Transverse colon (tissue), 4 donors: ENCODE measurements at regions not wholly inside any gene's neighbourhood (a gene's known extent, or its start where the extent isn't known, plus 50 kb on each side); places are given as distances from the start of the nearest gene placed in this dataset.

ENCODE experiments used
- DNase-seq: peaks from one replicate; pipeline ENCODE4 v3.0.0-alpha.2; 2019
- H3K27ac ChIP-seq, 4 donors: fragments of 200-600 bp; sonication (generic); 2 replicates each; pipeline ENCODE4 v1.5.1; 2016 to 2018; ENCODE audit warnings: inconsistent platforms in 4 of 4
- H3K27me3 ChIP-seq: fragments of 200-600 bp; sonication (generic); 2 replicates; pipeline ENCODE4 v1.5.1; 2017; ENCODE audit warnings: inconsistent platforms
- H3K36me3 ChIP-seq, 4 donors: fragments of 200-600 bp; sonication (generic); 2 replicates each; pipeline ENCODE4 v1.5.1; 2017 to 2019; ENCODE audit warnings: inconsistent platforms in 4 of 4
- H3K4me1 ChIP-seq, 4 donors: fragments of 200-600 bp; sonication (generic); 2 replicates each; pipeline ENCODE4 v1.5.1; 2017 to 2020; ENCODE audit warnings: inconsistent platforms in 4 of 4
- H3K4me3 ChIP-seq, 4 donors: fragments of 200-600 bp; sonication (generic); 1 replicate in 1 of 4; 2 replicates in 3 of 4; pipeline versions ENCODE4 v1.5.1 to v1.6.1; 2017 to 2019; ENCODE audit warnings: inconsistent platforms in 4 of 4
- H3K9me3 ChIP-seq, 2 donors: fragments of 200-600 bp; sonication (generic); 2 replicates each; pipeline ENCODE4 v1.5.1; 2017 to 2019; ENCODE audit warnings: inconsistent platforms in 2 of 2
- CTCF ChIP-seq, 5 experiments: fragments of 200-600 bp in 3 of 5; fragments of 450-650 bp in 2 of 5; sonication (generic) in 3 of 5; IDR thresholded peaks; 1 replicate in 2 of 5; 2 replicates in 3 of 5; pipeline ENCODE4 v1.5.1; 2016 to 2017; ENCODE audit warnings: antibody characterized with exemption in 5 of 5, inconsistent platforms in 3 of 5, mild to moderate bottlenecking in 2 of 5, moderate library complexity in 1 of 5
- EP300 ChIP-seq: sonication (generic); formaldehyde crosslinking; IDR thresholded peaks from one replicate; pipeline ENCODE4 v1.6.1; 2017; ENCODE audit warnings: antibody characterized with exemption, low read depth
- POLR2A ChIP-seq: fragments of 450-650 bp; IDR thresholded peaks from one replicate; pipeline ENCODE4 v1.6.1; 2016; ENCODE audit warnings: antibody characterized with exemption, mild to moderate bottlenecking, moderate library complexity
- POLR2AphosphoS5 ChIP-seq, 3 donors: sonication (generic); formaldehyde crosslinking; IDR thresholded peaks; one replicate each; pipeline ENCODE4 v1.6.1; 2016; ENCODE audit warnings: antibody characterized with exemption in 3 of 3
- WGBS, 2 donors: methylation state at CpG; one replicate each; pipeline ENCODE4 v1.1.5; 2018; ENCODE audit warnings: low coverage in 1 of 2; 5-methylcytosine and 5-hydroxymethylcytosine counted together
- in situ Hi-C, 4 donors: fragments of 200-750 bp; cut with MboI; loops; one replicate each; pipeline versions ENCODE4 v1.15.0 to v1.15.1; 2017; ENCODE audit warnings: low sequenced_read_pairs in 3 of 4, low pct_ligation_motif_present in 1 of 4, low pct_unique_long_range_greater_than_20kb in 1 of 4
- intact Hi-C: fragments of 100-400 bp; cut with DNase I; formaldehyde crosslinking; loops from one replicate; pipeline ENCODE4 v1.15.1; 2023; ENCODE audit warnings: low total_unique reads

- Histone ChIP-seq H3K9me3 (no peaks in the 10 kb centered on the region), H3K4me3 (no peak overlapping the region), H3K36me3 (no peaks in the 10 kb centered on the region), H3K27me3 (no peaks in the 10 kb centered on the region), H3K4me1 (no peaks in the 10 kb centered on the region), H3K27ac (no peak overlapping the region)
- DNase-seq: no peak
- no peak for TF ChIP-seq CTCF (IDR thresholded peaks at IDR 0.05)
- no peak for TF ChIP-seq EP300
- TF ChIP-seq POLR2A: no peak
- TF ChIP-seq POLR2AphosphoS5 (IDR thresholded peaks at IDR 0.05): no peak
- intact Hi-C loops: no loop called here
- in situ Hi-C loops: no loop called here
- WGBS, 2 donors: 53 to 56% methylated on average over 2 to 3 of the region's 3 CpGs
These were observed 193.5 kb upstream of the CNR1 start for GRCh38 chr6:88359530-88360202.

DNA sequence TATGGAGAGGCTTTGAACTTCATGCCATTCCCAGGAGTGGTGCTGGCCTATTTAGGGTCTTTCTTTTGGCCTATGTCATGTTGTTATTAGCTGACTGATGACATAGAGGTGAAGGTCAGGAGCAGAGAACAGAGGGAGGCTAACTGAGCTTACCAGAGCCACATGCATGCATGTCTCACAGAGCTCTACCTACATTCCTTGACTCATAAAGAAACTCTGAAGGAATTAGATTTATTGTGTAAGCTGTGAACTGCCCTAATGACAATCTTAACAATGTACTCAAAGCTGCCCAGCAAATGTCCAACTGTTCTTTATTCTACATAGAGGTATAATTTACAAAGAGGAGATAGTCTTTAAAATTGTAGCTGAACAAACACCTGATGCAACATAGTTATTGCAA lies 192.7 kb upstream of the CNR1 start:
- H3K27me3 ChIP-seq: no peaks in the 10 kb centered on the region
- in situ Hi-C loops (no loop called here), intact Hi-C loops (no loop called here)
- H3K4me3 ChIP-seq: no peak overlapping the region
- H3K27ac ChIP-seq: no peak overlapping the region
- TF ChIP-seq EP300: no peak
- H3K4me1 ChIP-seq: no peaks in the 10 kb centered on the region
- no peaks in the 10 kb centered on the region for H3K36me3 ChIP-seq
- no peak for DNase-seq
- H3K9me3 ChIP-seq: no peaks in the 10 kb centered on the region

DNA sequence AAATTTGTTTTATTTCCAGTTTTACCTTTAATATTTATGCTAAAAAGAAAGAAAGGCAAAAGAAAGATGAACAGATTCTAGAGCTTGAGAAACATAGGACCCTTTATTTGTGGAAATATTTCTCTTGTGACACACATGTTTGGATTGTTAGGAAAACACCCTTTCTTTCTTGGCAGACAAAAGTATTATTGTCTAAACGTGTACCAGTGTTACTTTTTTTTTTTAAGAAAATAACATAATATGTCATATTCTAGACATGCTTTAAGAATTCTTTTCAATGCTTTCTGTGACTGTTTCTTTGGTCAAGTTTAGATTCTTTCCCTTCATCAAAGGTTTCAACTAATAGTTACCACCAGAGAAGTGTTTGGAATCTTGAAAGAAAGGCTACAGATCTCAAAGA lies 183.4 kb upstream of the CNR1 start:
- 27 to 30% methylated on average over 1 of the region's 1 CpG for WGBS, 2 donors
- H3K27me3 ChIP-seq: no peaks in the 10 kb centered on the region
- no peak overlapping the region for H3K27ac ChIP-seq
- no peak for DNase-seq
- H3K36me3 ChIP-seq: no peaks in the 10 kb centered on the region
- no peak overlapping the region for H3K4me3 ChIP-seq
- in situ Hi-C loops: no loop called here
- no peak for TF ChIP-seq EP300
- TF ChIP-seq POLR2A: no peak
- no peak for TF ChIP-seq POLR2AphosphoS5 (IDR thresholded peaks at IDR 0.05)
- no peaks in the 10 kb centered on the region for H3K4me1 ChIP-seq
- intact Hi-C loops: loop anchor here (5.0 kb wide), 1 partner anchor 343 kb away; no protein-coding TSS in a partner anchor
- H3K9me3 ChIP-seq: no peaks in the 10 kb centered on the region

GRCh38 chr6:88342336-88342735 lies 176.2 kb upstream of the CNR1 start:
- Histone ChIP-seq H3K4me3 (no peak overlapping the region), H3K27ac (no peak overlapping the region), H3K9me3 (no peaks in the 10 kb centered on the region), H3K4me1 (no peaks in the 10 kb centered on the region), H3K36me3 (no peaks in the 10 kb centered on the region), H3K27me3 (no peaks in the 10 kb centered on the region)
- in situ Hi-C loops: no loop called here
- WGBS, 2 donors: 48 to 60% methylated on average over 3 of the region's 3 CpGs
- DNase-seq: no peak
- intact Hi-C loops: no loop called here
- TF ChIP-seq POLR2AphosphoS5 (IDR thresholded peaks at IDR 0.05) (no peak), EP300 (no peak)

- DNase-seq: no peak
- in situ Hi-C loops: no loop called here
- WGBS, 2 donors: 50 to 53% methylated on average over 1 to 2 of the region's 2 CpGs
- Histone ChIP-seq H3K4me1 (no peaks in the 10 kb centered on the region), H3K4me3 (no peak overlapping the region), H3K27me3 (no peaks in the 10 kb centered on the region), H3K27ac (no peak overlapping the region), H3K36me3 (no peaks in the 10 kb centered on the region), H3K9me3 (no peaks in the 10 kb centered on the region)
- intact Hi-C loops: no loop called here
- no peak for TF ChIP-seq POLR2A
- no peak for TF ChIP-seq EP300
- TF ChIP-seq POLR2AphosphoS5 (IDR thresholded peaks at IDR 0.05): no peak
These were observed 173.6 kb upstream of the CNR1 start for GRCh38 chr6:88339761-88340160.

DNA sequence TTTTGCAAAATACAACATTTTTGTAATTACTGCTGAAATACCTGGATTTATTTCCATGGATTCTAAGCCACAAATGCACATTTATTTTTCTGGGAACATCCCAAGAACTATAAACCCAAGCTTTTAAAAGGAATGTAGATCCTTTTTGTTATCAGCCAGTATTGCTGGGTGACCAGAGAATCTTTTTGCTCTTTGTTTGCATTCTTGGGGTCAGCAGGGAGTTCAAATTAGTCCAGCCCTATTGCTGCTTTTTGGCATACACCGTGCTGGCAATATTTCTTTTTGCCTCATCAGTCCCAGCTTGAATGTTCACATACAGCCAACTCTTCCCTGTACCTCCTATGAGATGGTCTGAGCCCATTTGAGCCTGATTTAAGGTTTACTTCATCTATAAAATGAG lies 155.2 kb upstream of the CNR1 start:
- intact Hi-C loops (no loop called here), in situ Hi-C loops (no loop called here)
- Histone ChIP-seq H3K9me3 (no peaks in the 10 kb centered on the region), H3K36me3 (no peaks in the 10 kb centered on the region), H3K27me3 (no peaks in the 10 kb centered on the region), H3K27ac (no peak overlapping the region), H3K4me1 (no peaks in the 10 kb centered on the region), H3K4me3 (no peak overlapping the region)
- DNase-seq: no peak
- 48% methylated on average over 1 of the region's 1 CpG; no CpG with 5 or more reads in 1 of the 2 donors for WGBS, 2 donors
- no peak for TF ChIP-seq POLR2AphosphoS5 (IDR thresholded peaks at IDR 0.05)
- no peak for TF ChIP-seq POLR2A
- TF ChIP-seq EP300: no peak
- TF ChIP-seq CTCF (IDR thresholded peaks at IDR 0.05): no peak
